GM19455 (cell line): ENCODE measurements at regions not wholly inside any gene's neighbourhood (a gene's known extent, or its start where the extent isn't known, plus 50 kb on each side); places are given as distances from the start of the nearest gene placed in this dataset.

Source experiments
- ATAC-seq: cut with Tn5 transposase; IDR thresholded peaks from one replicate; pipeline ENCODE4 v1.9.1; 2021; ENCODE audit not compliant: unreplicated experiment

- no peak for ATAC-seq
These were observed 332.7 kb upstream of the IGFBP7 start for GRCh38 chr4:57442831-57443291.

- no peak for ATAC-seq
These were observed 332.1 kb upstream of the IGFBP7 start for GRCh38 chr4:57442241-57442640.

GRCh38 chr4:57437649-57438048, 327.5 kb upstream of the IGFBP7 start:
- no peak for ATAC-seq

GRCh38 chr4:57435300-57435699, 325.1 kb upstream of the IGFBP7 start:
- ATAC-seq: no peak

GRCh38 chr4:57430726-57431125, 320.5 kb upstream of the IGFBP7 start:
- no peak for ATAC-seq

- no peak for ATAC-seq
These were observed 316.7 kb upstream of the IGFBP7 start for GRCh38 chr4:57426779-57427395.

- ATAC-seq: no peak
These were observed 315.4 kb upstream of the IGFBP7 start for GRCh38 chr4:57425610-57426009.

- ATAC-seq: no peak
These were observed 314.2 kb upstream of the IGFBP7 start for GRCh38 chr4:57424232-57424897.

- no peak for ATAC-seq
These were observed 307.9 kb upstream of the IGFBP7 start for GRCh38 chr4:57418133-57418532.

GRCh38 chr4:57412259-57413054, 302.3 kb upstream of the IGFBP7 start:
- no peak for ATAC-seq

- no peak for ATAC-seq
These were observed 300.3 kb upstream of the IGFBP7 start for GRCh38 chr4:57410331-57411052.

- no peak for ATAC-seq
These were observed 295.2 kb upstream of the IGFBP7 start for GRCh38 chr4:57405359-57405758.

- no peak for ATAC-seq
These were observed 294.3 kb upstream of the IGFBP7 start for GRCh38 chr4:57404483-57404882.

- ATAC-seq: no peak
These were observed 293.4 kb upstream of the IGFBP7 start for GRCh38 chr4:57403591-57403990.

GRCh38 chr4:57401586-57401985, 291.4 kb upstream of the IGFBP7 start:
- ATAC-seq: no peak

- ATAC-seq: no peak
These were observed 268.6 kb upstream of the IGFBP7 start for GRCh38 chr4:57378766-57379165.

- no peak for ATAC-seq
These were observed 264.8 kb upstream of the IGFBP7 start for GRCh38 chr4:57374866-57375595.

GRCh38 chr4:57373991-57374390, 263.8 kb upstream of the IGFBP7 start:
- no peak for ATAC-seq

GRCh38 chr4:57371671-57372070, 261.5 kb upstream of the IGFBP7 start:
- no peak for ATAC-seq

- ATAC-seq: no peak
These were observed 260.5 kb upstream of the IGFBP7 start for GRCh38 chr4:57370691-57371090.

GRCh38 chr4:57369446-57369845, 259.3 kb upstream of the IGFBP7 start:
- no peak for ATAC-seq
